SW 1271 (cell line): ENCODE measurements at regions not wholly inside any gene's neighbourhood (a gene's known extent, or its start where the extent isn't known, plus 50 kb on each side); places are given as distances from the start of the nearest gene placed in this dataset.

Experiments
- DNase-seq, 2 experiments: peaks; one replicate each; lab custom pipeline; 2025; lab: John Stamatoyannopoulos, UW

GRCh38 chr18:27473318-27473717, 288.2 kb upstream of the CHST9 start:
- DNase-seq = no peak

- no peak for DNase-seq
Observed at GRCh38 chr18:27467073-27467472, 282.0 kb upstream of the CHST9 start.

DNA sequence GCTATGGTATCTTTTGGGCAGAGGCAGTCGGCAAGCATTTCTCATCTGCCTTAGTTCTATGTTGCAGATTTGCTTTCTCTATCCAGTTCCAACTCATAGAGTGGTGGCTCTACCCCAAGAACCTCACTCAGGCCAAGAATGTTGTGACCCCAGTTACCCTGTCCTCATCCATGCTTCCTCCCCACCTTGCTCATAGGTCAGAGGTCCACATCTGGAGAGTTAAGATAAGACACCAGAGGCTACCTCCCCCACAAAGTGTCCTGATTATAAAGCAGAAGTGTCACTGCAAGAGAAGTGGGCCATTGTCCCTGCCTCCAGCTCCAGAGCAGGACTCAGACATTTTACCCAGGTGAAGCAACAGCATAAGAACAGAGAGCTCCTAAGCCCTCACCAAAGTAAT, 276.8 kb upstream of the CHST9 start:
- DNase-seq = no peak

GRCh38 chr18:27449104-27449503, 264.0 kb upstream of the CHST9 start:
- no peak for DNase-seq

GRCh38 chr18:27447930-27448329, 262.8 kb upstream of the CHST9 start:
- DNase-seq = no peak

- DNase-seq = no peak
Observed at GRCh38 chr18:27447451-27447881, 262.4 kb upstream of the CHST9 start.

DNA sequence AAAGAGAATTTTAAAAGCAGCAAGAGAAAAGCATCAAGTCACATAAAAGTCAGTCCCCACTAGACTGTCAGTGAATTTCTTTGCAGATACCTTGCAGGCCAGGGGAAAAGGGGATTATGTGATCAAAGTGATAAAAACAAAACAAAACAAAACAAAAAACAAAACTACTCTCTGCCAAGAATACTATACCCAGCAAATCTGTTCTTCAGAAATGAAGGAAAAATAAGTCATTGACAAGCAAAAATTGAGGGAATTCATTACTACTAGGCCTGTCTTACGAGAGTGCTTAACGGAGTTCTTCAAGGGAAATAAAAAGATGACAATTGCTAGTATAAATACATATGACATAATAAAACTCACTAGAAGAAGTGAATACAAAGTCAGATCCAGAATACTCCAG, 245.5 kb upstream of the CHST9 start:
- DNase-seq = no peak

- DNase-seq = no peak
Observed at GRCh38 chr18:27428716-27429475, 243.8 kb upstream of the CHST9 start.

DNA sequence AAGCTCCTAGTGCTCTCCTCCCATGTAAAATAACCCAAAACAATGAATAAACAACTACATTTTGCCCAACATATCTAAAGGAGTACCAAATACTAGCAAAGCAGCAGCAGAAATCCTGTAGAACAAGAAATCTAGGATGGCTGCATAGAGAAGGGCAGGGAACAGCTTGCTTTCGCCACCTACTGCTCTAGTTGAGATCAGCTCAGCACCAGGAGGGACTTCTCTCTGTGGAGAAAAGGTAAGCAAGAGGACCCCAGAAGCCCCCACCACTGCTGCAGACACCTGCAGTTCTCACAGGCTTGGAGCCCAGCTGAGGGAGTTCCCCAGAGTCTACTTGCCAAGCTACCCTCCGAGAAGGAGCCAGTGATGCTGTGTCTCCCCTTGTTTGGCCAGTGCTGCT, 243.0 kb upstream of the CHST9 start:
- DNase-seq = no peak

GRCh38 chr18:27423581-27423980, 238.5 kb upstream of the CHST9 start:
- no peak for DNase-seq

DNA sequence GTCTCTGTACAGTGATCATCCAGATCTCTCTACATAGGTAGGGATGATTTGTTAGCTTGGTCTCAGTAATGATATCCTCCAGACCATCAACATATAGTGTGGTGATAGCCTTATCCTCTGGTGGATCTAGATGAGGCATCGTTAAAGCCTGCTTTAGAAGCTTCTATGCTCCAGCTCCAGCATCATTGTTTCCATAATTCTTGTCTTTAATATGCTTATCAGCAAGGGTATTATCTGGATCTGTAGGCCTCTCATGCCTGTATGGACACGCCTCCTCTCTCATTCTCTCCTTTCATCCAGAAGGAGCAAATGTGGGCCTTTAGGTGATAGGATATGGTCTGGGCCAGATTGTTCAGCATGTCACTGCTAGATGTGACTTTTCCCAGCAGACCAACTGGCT, 234.5 kb upstream of the CHST9 start:
- no peak for DNase-seq

DNA sequence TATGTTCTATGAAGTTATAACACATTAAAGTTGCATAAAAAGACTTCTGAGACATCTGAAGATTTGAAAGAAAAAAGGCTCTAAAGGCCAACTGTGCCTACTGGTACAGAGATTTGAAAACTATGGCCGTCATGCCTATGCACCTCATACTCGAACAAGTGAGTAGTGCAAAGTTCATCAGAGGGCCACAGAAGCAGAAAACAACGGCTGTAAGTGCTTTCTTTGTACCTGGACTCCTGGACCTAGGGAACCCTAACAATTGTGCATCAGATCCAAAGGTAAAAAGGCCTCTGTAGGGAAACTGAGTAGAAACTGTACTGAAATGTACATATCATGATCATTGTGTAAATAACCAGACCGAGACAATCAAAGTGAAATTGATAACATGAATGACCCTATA, 230.4 kb upstream of the CHST9 start:
- DNase-seq = no peak

- DNase-seq = no peak
Observed at GRCh38 chr18:27414682-27415081, 229.6 kb upstream of the CHST9 start.

DNA sequence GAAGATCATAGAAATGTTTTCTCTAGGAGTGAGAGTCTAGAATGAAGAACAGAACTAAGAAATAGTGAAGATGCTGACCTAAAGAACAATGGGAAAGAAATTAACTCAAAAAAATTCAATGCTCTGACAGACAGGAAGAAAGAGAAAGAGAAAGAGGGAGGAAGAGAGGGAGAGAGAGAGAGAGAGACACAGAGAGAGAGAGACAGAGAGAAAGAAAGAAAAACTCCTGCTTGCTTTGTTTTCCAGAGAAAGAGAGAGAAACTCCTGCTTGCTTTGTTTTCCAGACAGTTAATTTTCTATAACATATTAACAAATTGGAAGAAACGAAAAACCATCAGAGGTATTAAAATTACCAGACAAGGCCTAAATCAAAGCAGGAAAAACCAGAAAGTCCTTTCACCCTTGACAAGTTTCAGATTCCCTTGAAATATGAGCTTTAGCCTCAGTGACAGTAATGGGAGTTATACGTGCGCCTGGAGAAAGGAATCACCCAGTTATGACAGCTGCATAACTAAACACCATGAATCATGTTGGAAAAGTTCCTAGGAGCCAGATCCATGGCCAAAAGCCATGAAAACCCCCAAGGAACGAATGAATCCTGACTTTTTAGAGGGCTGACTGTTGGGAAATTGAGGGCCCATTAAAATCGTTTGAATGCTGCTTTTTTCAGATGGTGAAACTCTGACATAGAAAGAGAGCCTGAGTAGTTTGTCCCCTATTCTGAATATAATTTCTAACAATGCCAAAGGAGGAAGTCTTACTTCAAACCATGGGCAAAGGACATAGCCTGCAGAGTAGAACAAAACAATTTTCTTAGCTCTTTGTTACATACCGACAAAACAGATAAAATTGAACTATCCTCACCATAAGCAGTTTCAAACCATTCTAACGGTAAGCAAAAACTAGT, 228.6 kb upstream of the CHST9 start:
- DNase-seq = no peak

DNA sequence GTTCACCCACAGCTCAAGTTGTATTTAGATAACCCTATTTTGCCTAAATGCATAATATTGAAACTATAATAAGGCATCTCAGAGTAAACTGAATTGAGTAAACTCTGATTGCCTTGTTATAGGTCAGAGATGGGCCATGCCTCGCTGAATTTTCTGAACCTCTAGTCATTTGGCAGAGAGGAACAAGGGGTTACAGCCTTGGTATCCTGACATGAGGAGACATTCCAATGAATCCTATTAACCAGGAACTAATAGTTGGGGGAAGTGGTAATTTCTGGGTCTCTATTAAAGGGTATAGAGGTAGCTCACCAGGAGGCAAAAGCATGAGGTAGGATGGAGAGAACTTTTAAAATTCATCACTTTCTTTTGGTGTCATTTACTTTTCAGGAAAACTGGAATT, 227.4 kb upstream of the CHST9 start:
- DNase-seq = no peak

GRCh38 chr18:27411911-27412310, 226.8 kb upstream of the CHST9 start:
- DNase-seq = no peak

GRCh38 chr18:27411013-27411412, 225.9 kb upstream of the CHST9 start:
- no peak for DNase-seq

DNA sequence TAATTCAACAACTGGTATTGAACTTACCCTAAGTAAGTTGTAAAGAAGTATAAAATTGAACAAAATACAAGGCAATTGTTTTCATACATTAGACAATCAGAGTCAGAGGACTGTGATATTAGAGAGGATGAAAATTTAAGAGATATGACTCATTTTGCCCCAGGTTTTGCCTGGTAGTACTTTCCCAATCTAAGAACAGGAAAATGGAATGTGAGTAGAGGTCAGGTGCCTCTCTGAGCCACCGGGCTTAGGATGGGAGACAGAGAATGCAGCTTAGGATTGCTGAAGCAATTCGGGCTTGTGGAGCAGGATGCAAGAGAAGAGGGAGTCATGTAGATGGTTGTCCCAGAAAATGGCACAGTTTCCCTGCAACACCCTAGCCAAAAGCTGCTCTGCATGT, 219.7 kb upstream of the CHST9 start:
- DNase-seq = no peak

DNA sequence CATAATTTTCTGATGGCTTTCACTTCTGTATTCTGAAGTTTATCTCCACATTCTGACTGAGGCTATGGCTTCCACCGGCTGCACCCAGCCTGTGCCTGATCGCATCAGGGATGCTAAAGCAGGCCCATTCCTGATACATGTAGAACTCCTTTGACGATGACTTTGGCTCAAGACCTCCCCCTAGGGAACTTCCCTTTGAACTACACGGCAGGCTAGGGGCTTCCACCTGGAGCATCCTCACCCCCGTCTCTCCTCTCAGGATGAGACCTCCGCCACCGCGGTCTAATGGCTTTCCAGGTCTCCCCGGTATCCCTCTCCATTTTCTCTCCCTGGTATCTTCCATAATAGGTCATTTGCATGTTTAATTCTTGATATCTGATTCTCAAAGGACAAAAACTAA, 214.9 kb upstream of the CHST9 start:
- no peak for DNase-seq

DNA sequence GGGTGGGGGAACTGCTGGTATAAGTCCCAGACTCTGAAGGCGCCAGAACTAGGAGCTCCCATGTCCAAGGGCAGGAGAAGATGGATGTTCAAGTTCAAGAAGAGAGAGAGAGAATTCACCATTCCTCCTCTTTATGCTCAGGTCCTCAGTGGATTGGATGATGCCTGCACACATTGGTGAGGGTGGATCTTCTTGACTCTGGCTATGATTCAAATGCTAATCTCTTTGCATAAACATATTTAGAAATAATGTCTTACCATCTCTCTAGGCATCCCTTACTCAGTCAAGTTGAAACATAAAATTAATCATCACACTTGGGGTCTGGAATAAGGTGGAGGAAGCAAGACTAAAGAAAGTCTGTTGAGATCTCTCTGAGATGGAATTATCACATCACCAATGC, 210.6 kb upstream of the CHST9 start:
- DNase-seq = no peak

GRCh38 chr18:27394687-27395086, 209.6 kb upstream of the CHST9 start:
- DNase-seq = no peak

- no peak for DNase-seq
Observed at GRCh38 chr18:27382567-27383216, 197.6 kb upstream of the CHST9 start.
